GM10248 (cell line): ENCODE measurements at regions not wholly inside any gene's neighbourhood (a gene's known extent, or its start where the extent isn't known, plus 50 kb on each side); places are given as distances from the start of the nearest gene placed in this dataset.

Source experiments
- CTCF ChIA-PET: fragments of 300-600 bp; sonication (Branson Sonifier 250); formaldehyde crosslinking; extraction: SDS; loops from one replicate; lab custom pipeline; 2021; ENCODE audit warnings: antibody characterized with exemption; lab: Yijun Ruan, JAX
- POLR2A ChIA-PET: fragments of 350-650 bp; sonication (Branson Sonifier 250); formaldehyde crosslinking; extraction: SDS; loops from one replicate; lab custom pipeline; 2020; ENCODE audit warnings: antibody characterized with exemption; lab: Yijun Ruan, JAX
- DNase-seq: peaks from one replicate; pipeline ENCODE4 v3.0.0; 2012; ENCODE audit errors: extremely low spot score
- CTCF ChIP-seq: IDR thresholded peaks from 2 replicates; pipeline ENCODE4 v1.5.1; 2012; ENCODE audit warnings: mild to moderate bottlenecking, low read depth; ENCODE audit errors: extremely low read depth, missing control alignments, control extremely low read depth

- POLR2A ChIA-PET: no interaction called here
- TF ChIP-seq CTCF: no peak
- DNase-seq: no peak
- CTCF ChIA-PET: no interaction called here
Observed at GRCh38 chr9:13386316-13386715, 106.8 kb upstream of the MPDZ start.

GRCh38 chr9:13383855-13384254 lies 104.4 kb upstream of the MPDZ start:
- ChIA-PET POLR2A (no interaction called here), CTCF (no interaction called here)
- no peak for DNase-seq
- no peak for TF ChIP-seq CTCF

- POLR2A ChIA-PET: no interaction called here
- CTCF ChIA-PET: no interaction called here
- TF ChIP-seq CTCF: no peak
- no peak for DNase-seq
Observed at GRCh38 chr9:13383216-13383615, 103.7 kb upstream of the MPDZ start.

- TF ChIP-seq CTCF: no peak
- ChIA-PET CTCF (no interaction called here), POLR2A (no interaction called here)
- DNase-seq: no peak
Observed at GRCh38 chr9:13382595-13382994, 103.1 kb upstream of the MPDZ start.

- no peak for DNase-seq
- TF ChIP-seq CTCF: no peak
- POLR2A ChIA-PET: no interaction called here
- CTCF ChIA-PET: interaction anchor here (1.4 kb wide), 1 partner anchor 15 kb away, joined by 3 read pairs; no protein-coding TSS in a partner anchor
Observed at GRCh38 chr9:13380903-13381302, 101.4 kb upstream of the MPDZ start.

- CTCF ChIA-PET: interaction anchor here (1.0 to 3.7 kb wide), 2 partner anchors 12 to 49 kb away, joined by 4 to 13 read pairs; no protein-coding TSS in a partner anchor
Observed at GRCh38 chr9:13378154-13378553, 98.7 kb upstream of the MPDZ start.

More at GRCh38 chr9:13378154-13378553, 98.7 kb upstream of the MPDZ start:
- POLR2A ChIA-PET: no interaction called here
- TF ChIP-seq CTCF: no peak
- no peak for DNase-seq
